Stimulated activated CD4-positive, alpha-beta T cell treated with anti-CD3 and anti-CD28 coated beads, TNF-alpha, amount 100 ng/mL, for 24 hours (primary cell): ENCODE measurements at regions not wholly inside any gene's neighbourhood (a gene's known extent, or its start where the extent isn't known, plus 50 kb on each side); places are given as distances from the start of the nearest gene placed in this dataset.

Source experiments
- DNase-seq, 3 experiments: peaks; one replicate each; pipeline ENCODE4 v3.0.0-alpha.2; 2020; ENCODE audit warnings: low read depth in 3 of 3

GRCh38 chr15:66832664-66833063, 130.6 kb downstream of the SMAD6 start:
- DNase-seq = no peak

GRCh38 chr15:66833371-66833770, 131.3 kb downstream of the SMAD6 start:
- DNase-seq = no peak

GRCh38 chr15:66833803-66834202, 131.8 kb downstream of the SMAD6 start:
- DNase-seq = no peak

GRCh38 chr15:66834881-66835878, 133.1 kb downstream of the SMAD6 start:
- DNase-seq = no peak

GRCh38 chr15:66836231-66837030, 134.4 kb downstream of the SMAD6 start:
- DNase-seq = no peak

- DNase-seq = no peak
These were observed 136.2 kb downstream of the SMAD6 start for GRCh38 chr15:66838202-66838601.

- DNase-seq = no peak
These were observed 136.7 kb downstream of the SMAD6 start for GRCh38 chr15:66838671-66839239.

- DNase-seq = no peak
These were observed 137.6 kb downstream of the SMAD6 start for GRCh38 chr15:66839506-66840112.

- no peak for DNase-seq
These were observed 138.8 kb downstream of the SMAD6 start for GRCh38 chr15:66840615-66841390.

- peak in 1 of 3 experiments; percentile 16 for DNase-seq
These were observed 140.1 kb downstream of the SMAD6 start for GRCh38 chr15:66841953-66842681.

- no peak for DNase-seq
These were observed 140.8 kb downstream of the SMAD6 start for GRCh38 chr15:66842710-66843441.

GRCh38 chr15:66843581-66843980, 141.5 kb downstream of the SMAD6 start:
- DNase-seq = no peak

- no peak for DNase-seq
These were observed 142.2 kb downstream of the SMAD6 start for GRCh38 chr15:66844041-66844746.

- no peak for DNase-seq
These were observed 142.7 kb downstream of the SMAD6 start for GRCh38 chr15:66844747-66845145.

- DNase-seq = no peak
These were observed 143.3 kb downstream of the SMAD6 start for GRCh38 chr15:66845266-66845785.

GRCh38 chr15:66846031-66846430, 144.0 kb downstream of the SMAD6 start:
- DNase-seq = no peak

GRCh38 chr15:66846811-66847210, 144.8 kb downstream of the SMAD6 start:
- no peak for DNase-seq

GRCh38 chr15:66847565-66847991, 145.5 kb downstream of the SMAD6 start:
- no peak for DNase-seq

- DNase-seq = no peak
These were observed 146.1 kb downstream of the SMAD6 start for GRCh38 chr15:66848116-66848515.
